HK-2 (cell line): ENCODE measurements at regions not wholly inside any gene's neighbourhood (a gene's known extent, or its start where the extent isn't known, plus 50 kb on each side); places are given as distances from the start of the nearest gene placed in this dataset.

Experiments used
- DNase-seq: peaks from one replicate; pipeline ENCODE4 v3.0.0-alpha.2; 2018; ENCODE audit not compliant: unreplicated experiment

DNA sequence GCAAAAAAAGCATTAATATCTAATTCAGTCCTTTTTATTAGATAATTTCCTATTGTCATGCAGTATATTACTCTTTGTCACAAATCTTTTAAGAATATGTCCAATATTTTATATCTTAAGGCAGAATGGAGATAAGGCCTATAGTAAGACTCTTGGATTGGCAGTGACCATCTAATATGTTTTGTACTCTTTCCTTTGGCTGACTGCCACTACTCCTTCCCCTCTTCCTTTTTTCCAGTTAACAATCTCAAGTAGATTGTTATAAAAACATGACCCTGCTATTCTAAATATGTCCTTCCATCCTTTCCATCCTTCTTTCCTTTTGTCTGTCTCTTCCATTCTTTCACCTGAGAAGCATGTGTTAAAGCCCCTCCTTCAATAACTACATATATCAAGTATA, 92.8 kb upstream of the TMEM168 start:
- no peak for DNase-seq

DNA sequence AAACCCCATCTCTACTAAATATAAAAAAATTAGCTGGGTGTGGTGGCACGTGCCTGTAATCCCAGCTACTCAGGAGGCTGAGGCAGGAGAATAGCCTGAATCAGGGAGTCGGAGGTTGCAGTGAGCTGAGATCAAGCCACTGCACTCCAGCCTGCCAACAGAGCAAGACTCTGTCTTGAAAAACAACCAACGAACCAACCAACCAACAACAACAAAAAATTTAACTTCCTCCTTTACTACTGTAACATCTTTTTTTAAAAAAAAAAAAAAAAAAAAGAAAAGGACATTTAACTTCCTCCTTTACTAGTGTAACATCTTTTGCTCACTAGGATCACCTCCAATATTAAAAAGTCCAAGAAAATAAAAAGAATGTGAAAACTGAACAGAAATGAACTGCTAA, 92.3 kb upstream of the TMEM168 start:
- DNase-seq = no peak

DNA sequence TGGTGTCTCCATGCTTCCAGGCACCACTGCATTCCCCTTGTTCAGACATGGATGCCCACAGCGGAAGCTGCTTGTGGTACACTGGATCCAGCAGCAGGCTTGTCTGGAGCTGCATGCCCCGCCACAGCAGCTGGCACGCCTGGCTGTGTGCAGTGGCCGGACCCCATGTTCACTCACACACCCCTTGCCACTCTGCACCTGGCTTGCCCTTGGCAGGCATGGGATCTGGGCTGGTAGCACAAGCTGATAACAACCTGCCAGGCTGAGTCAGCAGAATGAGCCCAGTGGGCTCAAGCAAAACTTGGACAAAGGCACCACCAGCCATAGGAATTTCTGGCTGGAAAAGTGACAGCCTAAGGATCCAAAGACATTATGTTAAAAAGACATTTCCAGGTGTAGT, 91.8 kb upstream of the TMEM168 start:
- DNase-seq = no peak

DNA sequence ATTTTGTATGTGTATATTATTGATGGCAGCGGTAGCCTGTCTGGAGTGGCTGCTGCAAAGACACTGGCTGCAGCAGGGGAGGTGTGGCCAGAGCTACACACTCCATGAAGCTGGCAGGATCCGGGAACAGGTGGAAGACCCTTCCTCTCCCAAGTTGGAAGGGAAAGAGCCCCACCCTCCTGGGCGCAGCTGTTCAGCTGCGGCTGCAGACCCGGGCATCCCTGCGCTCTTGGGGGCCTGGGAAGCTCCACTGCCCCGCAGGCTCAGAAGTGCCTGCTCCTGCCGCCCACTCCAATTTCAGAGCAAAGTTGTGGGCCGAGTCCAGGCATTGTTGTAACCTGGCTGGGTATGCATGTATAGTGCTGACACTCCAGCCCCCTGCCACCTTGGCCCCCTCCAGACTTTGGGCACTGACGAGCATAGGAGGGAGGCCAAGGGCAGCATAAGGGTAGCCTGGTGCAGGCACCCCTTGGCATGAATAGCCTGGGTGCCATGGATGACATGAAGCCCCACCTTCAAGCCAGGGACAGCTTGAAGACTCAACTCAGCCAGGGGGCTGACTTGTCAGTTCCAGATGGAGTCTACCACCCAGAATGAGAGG, 90.7 kb upstream of the TMEM168 start:
- no peak for DNase-seq

DNA sequence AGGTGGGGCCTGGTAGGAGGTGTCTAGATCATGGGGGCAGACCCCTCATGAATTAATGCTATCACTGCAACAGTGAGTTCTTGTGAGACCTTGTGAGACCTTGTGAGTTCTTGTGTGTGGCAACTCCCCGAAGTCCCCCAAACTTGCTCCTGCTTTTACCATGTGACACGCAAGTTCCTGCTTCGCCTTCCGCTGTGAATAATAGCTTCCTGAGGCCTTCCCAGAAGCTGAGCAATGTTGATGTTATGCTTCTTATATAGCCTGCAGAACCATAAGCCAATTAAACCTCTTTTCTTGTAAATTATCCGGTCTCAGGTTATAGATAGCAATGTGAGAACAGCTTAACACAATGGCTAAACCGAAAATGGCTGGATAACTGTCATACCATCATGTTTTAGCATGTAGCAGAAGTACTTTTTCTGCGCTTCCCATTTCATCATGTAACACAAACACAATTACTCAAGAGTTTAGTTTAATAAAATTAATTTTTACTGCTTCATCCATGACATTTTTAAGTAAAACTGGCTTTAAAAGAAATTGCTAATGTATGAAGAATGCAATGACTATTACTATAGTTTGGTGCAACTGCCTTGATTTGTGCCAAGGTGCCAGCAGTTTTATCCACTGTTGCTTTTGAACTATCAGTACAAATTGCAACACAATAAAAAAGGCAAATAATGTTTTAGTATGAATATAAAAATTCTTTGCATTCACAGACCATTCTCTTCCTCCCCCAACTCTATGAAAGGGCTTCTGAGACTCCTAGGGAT, 87.7 kb upstream of the TMEM168 start:
- DNase-seq = no peak

DNA sequence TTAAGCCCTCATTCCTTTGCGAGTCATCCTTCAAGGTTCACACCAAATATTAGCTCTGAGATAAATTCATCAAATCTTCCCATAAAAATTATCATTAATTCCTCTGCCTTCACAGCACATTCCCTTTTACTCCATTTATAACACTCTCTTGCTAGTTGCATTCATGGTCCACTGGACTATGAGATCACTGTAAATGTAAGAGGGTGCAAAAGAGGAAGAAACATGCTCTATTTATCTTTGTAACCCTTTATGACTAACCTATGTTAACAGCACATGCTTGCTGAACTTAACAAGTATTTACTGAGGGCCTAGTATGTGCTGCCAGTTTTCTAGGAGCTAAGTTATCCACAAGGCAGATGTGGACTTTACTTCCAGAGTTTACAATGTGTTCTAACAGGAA, 86.7 kb upstream of the TMEM168 start:
- no peak for DNase-seq

DNA sequence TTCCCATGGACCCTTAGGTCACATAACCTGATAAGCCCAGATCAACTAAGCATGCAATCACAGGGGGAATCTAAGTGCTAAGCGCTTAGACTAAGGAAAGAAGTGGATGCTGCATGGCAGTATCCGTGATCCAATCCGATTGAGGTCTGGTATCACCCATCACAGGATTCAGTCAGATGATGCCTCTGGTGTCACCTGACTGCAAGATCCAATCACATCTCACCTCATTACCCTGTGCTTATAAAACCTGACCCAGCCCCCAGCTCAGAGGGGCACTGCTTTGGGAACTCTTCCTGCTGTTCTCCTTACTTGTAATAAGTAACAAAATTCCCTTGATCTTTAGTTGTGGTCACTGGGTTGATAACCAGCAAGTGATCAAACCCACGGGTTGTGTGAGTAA, 84.7 kb upstream of the TMEM168 start:
- peak; percentile 5 for DNase-seq

DNA sequence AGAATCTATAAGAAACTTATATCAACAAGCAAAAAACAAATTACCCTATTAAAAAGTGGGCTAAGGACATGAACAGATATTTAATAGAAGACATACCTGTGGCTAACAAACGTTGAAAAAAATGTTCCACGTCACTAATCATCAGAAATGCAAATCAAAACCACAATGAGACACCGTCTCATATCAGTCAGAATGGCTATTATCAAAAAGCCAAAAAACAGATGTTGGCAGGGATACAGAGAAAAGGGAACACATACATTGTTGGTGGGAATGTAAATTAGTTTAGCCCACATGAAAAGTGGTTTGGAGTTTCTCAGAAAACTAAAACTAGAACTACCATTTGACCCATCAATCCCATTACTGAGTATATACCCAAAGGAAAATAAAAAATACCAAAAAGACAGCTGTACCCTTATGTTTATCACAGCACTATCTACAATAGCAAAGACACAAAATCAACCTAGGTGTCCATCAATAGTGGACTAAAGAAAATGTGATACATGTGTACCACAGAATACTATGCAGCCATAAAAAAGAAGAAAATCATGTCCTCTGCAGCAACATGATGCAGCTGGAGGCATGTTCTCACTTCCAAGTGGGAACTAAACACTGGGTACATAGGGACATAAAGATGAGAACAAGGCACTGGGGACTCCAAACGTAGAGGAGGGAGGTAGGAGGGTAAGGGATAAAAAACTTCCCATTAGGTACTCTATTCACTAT, 83.8 kb upstream of the TMEM168 start:
- DNase-seq = no peak

DNA sequence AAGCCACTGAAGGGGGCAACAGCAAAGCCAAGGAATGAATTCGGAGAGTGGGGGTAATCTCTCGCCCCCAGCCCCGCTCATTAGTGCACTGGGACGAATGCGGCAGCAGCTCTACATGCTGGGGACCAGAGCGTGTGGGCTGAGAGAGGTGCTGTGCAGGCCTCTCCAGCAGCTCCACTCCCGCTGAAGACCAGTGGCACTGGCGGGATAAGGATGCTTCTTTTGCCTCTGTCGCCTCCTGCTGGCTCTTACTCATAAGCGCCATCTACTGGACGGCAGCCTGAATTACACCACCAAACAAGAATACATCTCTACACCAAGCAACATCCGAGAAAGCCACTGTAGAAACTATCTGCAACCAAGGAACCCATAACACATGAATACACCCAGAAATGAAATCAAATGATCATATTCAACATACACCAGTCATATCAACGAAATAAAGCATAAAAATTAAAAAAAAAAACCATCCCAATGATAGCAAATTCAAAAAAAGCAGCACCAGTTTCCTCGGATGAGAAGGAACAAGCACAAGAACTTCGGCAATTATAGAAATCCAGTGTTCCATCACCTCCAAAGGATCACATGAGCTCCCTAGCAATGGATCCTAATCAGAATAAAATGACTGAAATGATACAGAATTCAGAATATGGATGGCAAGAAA, 79.0 kb upstream of the TMEM168 start:
- peak; percentile 43 for DNase-seq

DNA sequence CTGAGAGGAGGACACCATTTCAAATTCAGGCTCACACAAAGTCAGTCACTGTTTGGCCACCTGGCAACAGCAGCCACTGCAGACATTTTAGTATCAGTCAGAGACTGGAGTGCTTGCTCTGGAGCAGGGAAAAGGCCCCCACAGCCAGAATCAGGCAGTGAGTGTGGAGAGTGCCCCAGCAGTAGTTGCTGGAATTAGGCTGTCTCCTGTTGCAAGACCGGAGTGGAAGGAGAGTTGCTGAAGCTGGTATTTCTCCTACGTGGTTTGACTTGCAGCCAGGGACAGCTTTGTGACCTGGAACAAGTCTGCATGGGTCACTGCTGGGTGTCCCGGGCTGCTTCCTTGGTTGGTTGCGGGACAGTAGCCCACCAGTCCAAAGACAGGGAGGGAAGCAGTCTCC, 78.4 kb upstream of the TMEM168 start:
- DNase-seq = no peak

DNA sequence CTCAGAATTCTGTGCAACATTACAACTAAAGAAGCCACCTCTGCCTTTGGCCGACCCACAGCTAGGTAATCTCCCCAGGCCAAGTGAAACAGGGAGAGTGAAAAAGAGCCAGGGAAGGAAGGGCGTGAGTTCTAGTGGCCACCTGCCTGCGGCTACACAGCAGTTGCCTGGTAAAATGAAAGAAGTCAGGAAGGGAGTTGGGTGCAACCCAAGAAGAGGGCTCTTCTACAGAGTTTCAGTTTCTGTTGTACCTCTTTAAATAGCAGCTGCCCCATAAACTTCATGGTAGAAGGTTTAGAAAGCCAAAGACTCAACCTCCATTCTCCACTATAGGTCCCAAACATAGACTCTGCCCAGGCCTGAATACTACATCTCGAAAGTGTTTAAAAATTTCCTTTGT, 76.2 kb upstream of the TMEM168 start:
- DNase-seq = no peak

DNA sequence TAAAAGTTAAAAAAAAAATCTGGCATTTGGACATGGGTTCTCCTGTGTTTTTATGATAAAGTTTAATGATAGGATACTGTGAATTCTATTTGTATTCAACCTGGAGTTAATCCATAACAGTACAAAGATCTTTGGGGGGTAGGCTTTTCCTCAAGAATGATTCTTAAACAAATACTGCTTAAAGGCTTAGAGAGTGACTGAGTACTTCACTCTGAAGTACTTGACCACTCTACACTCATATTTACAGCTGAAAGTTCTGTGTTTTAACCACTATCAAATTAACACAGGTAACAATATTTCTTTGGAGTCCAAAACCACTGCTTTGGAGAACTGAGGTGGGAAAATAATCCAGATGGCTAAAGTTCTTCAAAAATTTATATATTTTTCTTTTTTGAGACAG, 74.2 kb upstream of the TMEM168 start:
- no peak for DNase-seq

DNA sequence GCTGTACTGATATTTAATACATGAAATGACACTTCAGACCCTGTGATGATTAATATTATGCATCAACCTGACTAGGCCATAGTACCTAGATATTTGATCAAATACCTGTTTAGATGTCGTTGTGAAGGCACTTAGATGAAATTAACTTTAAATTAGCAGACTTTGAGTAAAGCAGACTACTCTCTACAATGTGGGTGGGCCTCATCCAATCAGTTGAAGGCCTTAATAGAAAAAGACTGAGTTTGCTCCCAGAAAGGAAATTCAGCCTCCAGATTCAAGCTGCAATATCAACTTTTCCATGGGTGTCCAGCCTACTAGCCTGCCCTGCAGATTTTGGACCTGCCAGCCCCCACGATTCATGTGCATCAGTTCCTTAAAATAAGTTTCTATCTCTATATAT, 68.6 kb upstream of the TMEM168 start:
- DNase-seq = no peak

DNA sequence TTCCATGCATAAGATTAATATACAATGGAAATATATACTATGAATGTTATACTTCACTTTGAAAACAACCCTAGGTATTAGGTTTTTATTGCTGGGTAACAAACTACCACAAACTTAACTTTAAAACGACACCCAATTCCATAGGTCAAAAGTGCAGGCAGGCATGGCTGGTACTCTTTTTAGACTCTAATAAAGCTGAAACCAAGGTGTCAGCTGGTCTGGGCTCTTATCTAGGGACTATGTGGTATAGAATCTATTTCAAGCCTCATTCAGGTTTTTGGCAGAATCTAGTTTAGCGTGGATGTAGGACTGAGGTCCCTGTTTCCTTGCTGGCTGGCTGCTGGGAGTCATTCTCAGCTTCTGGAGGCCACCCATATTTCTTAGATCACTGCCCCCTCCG, 65.0 kb upstream of the TMEM168 start:
- DNase-seq = no peak

DNA sequence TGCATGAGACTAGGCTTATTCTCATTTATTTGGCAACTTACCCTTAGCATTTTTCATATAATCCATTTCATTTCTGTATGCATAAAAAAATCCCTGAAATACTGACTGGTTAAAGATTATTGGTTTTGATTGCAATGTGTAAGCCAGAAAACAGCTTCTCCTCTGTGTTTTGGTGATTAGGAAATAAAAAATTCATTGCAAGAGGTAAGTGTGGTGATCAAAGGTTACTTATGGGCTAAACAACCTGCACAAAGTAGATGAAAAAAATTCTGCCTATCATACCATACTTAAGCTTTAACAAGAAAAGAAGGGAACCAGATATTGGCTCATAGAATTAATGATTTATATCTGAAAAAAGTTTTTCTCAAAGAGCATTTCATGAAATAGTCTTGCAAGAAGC, 64.0 kb upstream of the TMEM168 start:
- DNase-seq = no peak

DNA sequence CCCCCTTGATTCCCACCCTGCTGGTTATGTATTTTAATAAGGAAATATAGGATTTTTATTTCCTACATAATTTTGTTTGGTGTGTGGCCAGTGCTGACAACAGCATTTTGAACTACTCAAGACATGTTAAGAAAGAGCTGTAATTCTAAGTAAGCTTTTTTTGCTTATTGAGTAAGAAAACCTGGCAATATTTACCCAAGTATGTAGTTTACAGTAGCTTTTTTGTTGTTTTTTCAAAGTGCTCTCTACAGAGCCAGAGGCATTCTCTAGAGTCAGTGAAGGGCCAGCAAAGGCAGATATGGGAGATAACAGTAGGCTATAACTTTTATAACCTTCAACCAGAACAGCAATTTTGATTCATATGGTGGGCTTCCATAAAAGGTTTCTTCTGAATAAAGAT, 63.2 kb upstream of the TMEM168 start:
- no peak for DNase-seq

DNA sequence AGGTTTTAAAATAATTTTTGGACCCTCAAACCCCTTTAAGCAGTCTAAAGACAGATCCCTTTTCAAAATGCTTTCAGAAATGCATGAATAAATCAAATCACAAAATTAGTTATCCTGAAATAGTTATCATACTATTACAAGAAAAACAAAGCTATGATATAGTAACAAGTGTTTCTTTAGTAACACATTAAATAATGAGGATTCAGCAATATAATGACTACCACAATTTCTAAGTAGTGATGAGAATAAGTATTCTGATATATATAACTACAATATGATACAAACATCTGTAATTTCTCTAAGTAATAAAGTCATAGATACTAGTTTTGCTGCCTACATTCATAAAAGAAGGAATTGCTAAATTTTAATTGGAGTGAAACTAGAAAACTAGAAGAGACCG, 53.0 kb upstream of the TMEM168 start:
- no peak for DNase-seq
